Small intestine (tissue), 7 donors: ENCODE measurements at regions not wholly inside any gene's neighbourhood (a gene's known extent, or its start where the extent isn't known, plus 50 kb on each side); places are given as distances from the start of the nearest gene placed in this dataset.
A peak's percentile ranks its signal among the peaks of the same experiment; 100 is the strongest.

Experiments used
- DNase-seq, 2 donors: peaks; one replicate each; pipeline versions ENCODE4 v3.0.0 to v3.0.0-alpha.2; 2013
- FAIRE-seq: peaks from 2 replicates; lab custom pipeline; 2012; peaks lifted over from hg19 to GRCh38; lab: Jason Lieb, UNC
- H3K27ac ChIP-seq, 3 donors: one replicate each; pipeline ENCODE4 v1.5.1; 2013; ENCODE audit warnings: low read length in 2 of 3, mild to moderate bottlenecking in 2 of 3, control low read depth in 1 of 3, inconsistent platforms in 1 of 3, low read depth in 1 of 3, moderate library complexity in 1 of 3
- H3K27me3 ChIP-seq, 3 donors: one replicate each; pipeline ENCODE4 v1.6.1; 2013; ENCODE audit warnings: low read length in 3 of 3, inconsistent platforms in 1 of 3; ENCODE audit not compliant: control insufficient read depth in 3 of 3, insufficient read depth in 3 of 3
- H3K36me3 ChIP-seq, 3 donors: one replicate each; pipeline ENCODE4 v1.6.1; 2013; ENCODE audit warnings: low read length in 3 of 3, inconsistent platforms in 1 of 3, low read depth in 1 of 3, mild to moderate bottlenecking in 1 of 3, moderate library complexity in 1 of 3; ENCODE audit not compliant: control insufficient read depth in 3 of 3, insufficient read depth in 2 of 3
- H3K4me1 ChIP-seq, 3 donors: one replicate each; pipeline ENCODE4 v1.6.1; 2013; ENCODE audit warnings: low read length in 2 of 3, inconsistent platforms in 1 of 3, low read depth in 1 of 3, mild to moderate bottlenecking in 1 of 3, moderate library complexity in 1 of 3; ENCODE audit not compliant: control insufficient read depth in 3 of 3, insufficient read depth in 2 of 3
- H3K4me3 ChIP-seq, 3 donors: one replicate each; pipeline ENCODE4 v1.5.1; 2013; ENCODE audit warnings: low read length in 3 of 3, control low read depth in 1 of 3, inconsistent platforms in 1 of 3, low read depth in 1 of 3, mild to moderate bottlenecking in 1 of 3, moderate library complexity in 1 of 3
- H3K9me3 ChIP-seq, 2 donors: one replicate each; pipeline ENCODE4 v1.6.1; 2013; ENCODE audit warnings: low read depth in 1 of 2, low read length in 1 of 2; ENCODE audit not compliant: control insufficient read depth in 2 of 2, insufficient read depth in 1 of 2
- WGBS, 3 donors: extraction: QIAGEN DNeasy Blood & Tissue Kit; methylation state at CpG; one replicate each; pipeline ENCODE4 v1.1.7; 2013; 5-methylcytosine and 5-hydroxymethylcytosine counted together
- donor health status: healthy with polysubstance abuse.
- donor health status: control.
- donor health status: control.
- donor health status: Bipolar disorder and iron deficiency.
- donor health status: healthy.

- Histone ChIP-seq H3K27ac (peak overlapping the region in 2 of 3 donors; percentile 61 to 62), H3K4me3 (no peak overlapping the region)
- no peak for DNase-seq
Measured at GRCh38 chr5:172558076-172558976, 82.7 kb upstream of the NEURL1B start.

GRCh38 chr5:172556971-172557461, 84.0 kb upstream of the NEURL1B start:
- DNase-seq (peak in 1 of 2 donors; percentile 38), FAIRE-seq (no peak)
- peaks cover 0 to 18% (median 2%) of the 10 kb centered on the region in 3 donors for H3K4me1 ChIP-seq
- no peak overlapping the region for H3K4me3 ChIP-seq
- H3K9me3 ChIP-seq: no peaks in the 10 kb centered on the region
- H3K27ac ChIP-seq: peak overlapping the region in 1 of 3 donors; percentile 4
- H3K27me3 ChIP-seq: no peaks in the 10 kb centered on the region
- H3K36me3 ChIP-seq: no peaks in the 10 kb centered on the region
- WGBS, 3 donors: 46 to 48% (median 46%) methylated on average over 12 of the region's 12 CpGs

More at GRCh38 chr5:172558076-172558976, 82.7 kb upstream of the NEURL1B start:
- Histone ChIP-seq H3K9me3 (no peaks in the 10 kb centered on the region), H3K36me3 (no peaks in the 10 kb centered on the region), H3K27me3 (no peaks in the 10 kb centered on the region), H3K4me1 (peaks cover 0 to 18% (median 2%) of the 10 kb centered on the region in 3 donors)
- WGBS, 3 donors: 68 to 87% (median 82%) methylated on average over 17 of the region's 17 CpGs
- FAIRE-seq: no peak

- WGBS, 3 donors: 64 to 73% (median 68%) methylated on average over 3 of the region's 3 CpGs
- no peak for FAIRE-seq
- H3K27ac ChIP-seq: peak overlapping the region in 1 of 3 donors; percentile 14
Measured at GRCh38 chr5:172556262-172556661, 84.8 kb upstream of the NEURL1B start.

GRCh38 chr5:172554562-172554961, 86.5 kb upstream of the NEURL1B start:
- no peaks in the 10 kb centered on the region for H3K27me3 ChIP-seq
- H3K4me1 ChIP-seq: peaks cover 0 to 18% (median 2%) of the 10 kb centered on the region in 3 donors
- no peak for FAIRE-seq
- H3K4me3 ChIP-seq: no peak overlapping the region
- no peak for DNase-seq
- WGBS, 3 donors: 83 to 94% (median 91%) methylated on average over 14 of the region's 14 CpGs
- H3K27ac ChIP-seq: no peak overlapping the region
- H3K9me3 ChIP-seq: no peaks in the 10 kb centered on the region
- no peaks in the 10 kb centered on the region for H3K36me3 ChIP-seq

More at GRCh38 chr5:172556262-172556661, 84.8 kb upstream of the NEURL1B start:
- Histone ChIP-seq H3K9me3 (no peaks in the 10 kb centered on the region), H3K36me3 (no peaks in the 10 kb centered on the region), H3K27me3 (no peaks in the 10 kb centered on the region), H3K4me3 (no peak overlapping the region), H3K4me1 (peaks cover 0 to 18% (median 2%) of the 10 kb centered on the region in 3 donors)
- no peak for DNase-seq

DNA sequence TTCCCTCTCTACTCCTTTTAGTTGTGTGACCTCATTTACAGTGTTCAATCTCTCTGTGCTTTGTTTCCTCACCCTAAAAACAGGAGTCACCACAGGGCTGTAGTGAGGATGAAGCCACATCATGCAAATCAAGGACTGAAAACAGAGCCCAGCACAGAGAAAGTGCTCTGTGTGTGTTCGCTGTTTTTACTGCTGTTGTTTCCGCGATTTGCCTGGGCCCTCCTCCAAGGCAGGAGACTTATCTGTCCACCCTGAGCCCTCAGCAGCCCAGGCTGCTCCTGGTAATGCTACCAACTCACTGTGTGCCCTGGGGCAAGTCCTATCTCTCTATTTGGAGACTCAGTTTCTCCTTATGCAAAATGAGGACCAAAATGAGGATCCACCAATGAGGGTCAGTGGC, 87.2 kb upstream of the NEURL1B start:
- Histone ChIP-seq H3K9me3 (no peaks in the 10 kb centered on the region), H3K4me1 (peaks cover 0 to 18% (median 2%) of the 10 kb centered on the region in 3 donors), H3K4me3 (no peak overlapping the region), H3K36me3 (no peaks in the 10 kb centered on the region), H3K27me3 (no peaks in the 10 kb centered on the region), H3K27ac (no peak overlapping the region)
- no peak for FAIRE-seq
- 46 to 72% (median 68%) methylated on average over 3 of the region's 3 CpGs for WGBS, 3 donors
- DNase-seq: no peak

DNA sequence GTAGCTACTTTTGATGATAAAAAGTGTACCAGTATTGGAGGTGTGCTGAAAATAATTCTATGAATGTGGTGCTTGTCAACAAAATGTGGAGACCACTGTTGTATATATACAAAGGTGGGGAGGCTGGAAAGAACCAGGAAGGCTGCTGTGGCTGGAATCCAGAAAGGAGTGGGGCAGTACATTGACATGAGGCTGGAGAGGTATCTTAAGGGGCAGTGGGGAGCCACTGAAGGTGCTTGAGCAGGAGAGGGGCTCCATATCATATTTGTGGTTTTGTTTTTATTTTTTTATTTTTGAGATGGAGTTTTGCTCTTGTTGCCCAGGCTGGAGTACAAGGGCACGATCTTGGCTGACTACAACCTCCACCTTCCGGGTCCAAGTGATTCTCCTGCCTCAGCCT, 87.9 kb upstream of the NEURL1B start:
- Histone ChIP-seq H3K36me3 (no peaks in the 10 kb centered on the region), H3K9me3 (no peaks in the 10 kb centered on the region), H3K27ac (no peak overlapping the region), H3K4me1 (peaks cover 0 to 18% (median 2%) of the 10 kb centered on the region in 3 donors), H3K27me3 (no peaks in the 10 kb centered on the region), H3K4me3 (no peak overlapping the region)
- no peak for FAIRE-seq
- no peak for DNase-seq
- 95 to 100% (median 100%) methylated on average over 2 of the region's 2 CpGs for WGBS, 3 donors

DNA sequence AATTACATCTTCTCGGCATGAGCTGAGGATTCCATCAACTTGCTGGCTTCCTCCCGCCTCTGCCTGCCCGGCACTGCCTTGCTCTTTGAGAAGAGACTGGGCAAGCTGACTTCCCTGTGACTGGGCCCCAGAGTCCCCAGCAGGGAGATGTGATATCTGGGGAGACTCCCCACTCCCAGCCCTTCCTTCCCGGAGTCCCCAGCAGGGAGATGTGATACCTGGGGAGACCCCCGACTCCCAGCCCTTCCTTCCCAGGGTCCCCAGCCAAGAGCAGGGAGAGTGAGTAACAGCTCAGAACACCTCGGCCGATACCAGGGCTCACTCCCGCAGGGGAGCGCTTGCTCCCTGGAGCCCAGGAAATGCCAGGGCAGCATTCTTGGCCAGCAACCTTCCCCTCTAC, 90.1 kb upstream of the NEURL1B start:
- Histone ChIP-seq H3K36me3 (no peaks in the 10 kb centered on the region), H3K4me1 (peaks cover 0 to 5% (median 0%) of the 10 kb centered on the region in 3 donors), H3K27ac (no peak overlapping the region), H3K27me3 (no peaks in the 10 kb centered on the region), H3K9me3 (no peaks in the 10 kb centered on the region), H3K4me3 (no peak overlapping the region)
- no peak for DNase-seq
- FAIRE-seq: no peak
- 82 to 85% (median 85%) methylated on average over 9 of the region's 9 CpGs for WGBS, 3 donors

DNA sequence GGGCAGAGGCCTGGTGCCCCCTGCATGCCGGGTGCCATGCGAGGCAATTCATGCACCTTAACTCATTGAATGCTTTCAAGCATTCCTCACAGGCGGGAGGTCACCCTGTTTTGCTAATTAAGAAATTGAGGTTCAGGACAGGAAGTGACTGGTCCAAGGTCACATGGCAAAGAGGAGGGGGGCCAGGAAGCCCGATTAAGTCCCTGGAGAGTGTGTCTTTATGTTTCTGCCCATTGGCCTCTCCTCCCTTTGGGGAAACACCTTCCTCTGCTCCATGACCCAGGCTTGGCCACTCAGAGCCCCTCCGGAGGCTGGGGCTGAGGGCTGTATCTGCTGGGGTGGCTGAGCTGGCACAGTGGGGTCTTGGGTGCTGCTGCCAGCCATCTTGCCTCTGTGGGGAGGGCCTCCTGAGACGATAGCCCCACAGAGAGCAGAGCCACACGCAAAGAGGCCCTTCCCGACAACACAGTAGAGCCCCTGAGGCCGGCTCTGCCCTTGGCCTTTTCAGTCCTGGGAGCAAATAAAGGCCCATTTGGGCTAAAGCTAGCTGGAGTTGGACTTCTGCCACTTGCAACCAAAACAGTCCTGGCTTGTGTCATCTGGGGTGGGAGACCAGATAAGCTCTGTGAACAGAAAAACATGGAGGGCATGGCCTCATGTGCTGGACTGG, 90.8 kb upstream of the NEURL1B start:
- H3K27me3 ChIP-seq: peaks cover 0 to under 1% (median 0%) of the 10 kb centered on the region in 3 donors
- no peak overlapping the region for H3K4me3 ChIP-seq
- WGBS, 3 donors: 84 to 90% (median 86%) methylated on average over 9 of the region's 9 CpGs
- no peaks in the 10 kb centered on the region for H3K9me3 ChIP-seq
- no peaks in the 10 kb centered on the region for H3K36me3 ChIP-seq
- H3K4me1 ChIP-seq: peaks cover 0 to 5% (median 0%) of the 10 kb centered on the region in 3 donors
- DNase-seq: no peak
- FAIRE-seq: no peak
- peak overlapping the region in 1 of 3 donors; percentile 20 for H3K27ac ChIP-seq
